ENCODE measurements at regions not wholly inside any gene's neighbourhood (a gene's known extent, or its start where the extent isn't known, plus 50 kb on each side); places are given as distances from the start of the nearest gene placed in this dataset.

DNA sequence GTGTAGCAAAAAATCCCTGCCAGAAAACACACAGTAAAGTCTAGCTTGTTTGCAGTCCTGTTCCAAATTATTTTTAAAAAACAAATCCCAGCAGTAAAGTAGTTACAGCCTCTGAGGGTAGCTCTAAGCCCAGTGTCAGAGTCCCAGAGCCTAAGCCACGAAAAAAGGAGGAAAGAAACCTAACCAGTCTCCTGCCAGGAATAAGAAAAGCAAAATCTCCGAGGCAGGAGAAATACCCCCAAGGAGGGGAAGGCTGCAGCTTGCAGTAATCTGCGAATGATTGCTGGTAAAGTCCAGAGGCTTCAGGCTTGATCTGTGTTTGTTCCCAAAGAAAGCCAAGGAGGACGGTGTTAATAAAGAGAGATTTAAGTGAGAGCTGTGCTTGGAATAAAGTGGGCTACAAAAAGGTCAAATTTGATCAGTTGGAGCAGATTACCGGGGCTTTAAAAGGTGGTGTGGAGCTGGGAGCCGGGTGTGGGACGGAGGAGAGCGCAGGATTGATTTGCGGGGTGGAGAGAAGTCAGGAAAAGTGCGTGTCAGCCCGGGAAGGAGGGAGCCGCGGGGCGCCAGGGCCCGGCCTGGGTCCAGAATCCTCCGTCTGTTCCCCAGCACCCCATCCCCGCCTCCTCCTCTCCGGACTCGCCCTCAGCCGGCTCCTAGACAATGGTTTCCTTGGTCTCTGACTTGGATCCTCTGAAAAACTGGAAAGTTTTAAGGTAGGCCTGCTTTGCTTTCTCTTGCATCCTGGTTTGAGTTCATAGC lies 219.4 kb upstream of the CELF2 start:
- Mint-ChIP-seq H3K4me1 (ENCODE audit: unreplicated experiment) (peaks cover 19% of the 10 kb centered on the region), H3K36me3 (ENCODE audit: low read depth, unreplicated experiment) (no peaks in the 10 kb centered on the region), H3K9me3 (ENCODE audit: unreplicated experiment) (no peaks in the 10 kb centered on the region), H3K27ac (ENCODE audit: unreplicated experiment) (no peak overlapping the region), H3K4me3 (ENCODE audit: unreplicated experiment) (peak overlapping the region; percentile 17), H3K27me3 (ENCODE audit: unreplicated experiment) (peaks cover 4% of the 10 kb centered on the region)
- peak; percentile 8 for DNase-seq (ENCODE audit: low spot score)
- TF ChIP-seq, protein P1, sequence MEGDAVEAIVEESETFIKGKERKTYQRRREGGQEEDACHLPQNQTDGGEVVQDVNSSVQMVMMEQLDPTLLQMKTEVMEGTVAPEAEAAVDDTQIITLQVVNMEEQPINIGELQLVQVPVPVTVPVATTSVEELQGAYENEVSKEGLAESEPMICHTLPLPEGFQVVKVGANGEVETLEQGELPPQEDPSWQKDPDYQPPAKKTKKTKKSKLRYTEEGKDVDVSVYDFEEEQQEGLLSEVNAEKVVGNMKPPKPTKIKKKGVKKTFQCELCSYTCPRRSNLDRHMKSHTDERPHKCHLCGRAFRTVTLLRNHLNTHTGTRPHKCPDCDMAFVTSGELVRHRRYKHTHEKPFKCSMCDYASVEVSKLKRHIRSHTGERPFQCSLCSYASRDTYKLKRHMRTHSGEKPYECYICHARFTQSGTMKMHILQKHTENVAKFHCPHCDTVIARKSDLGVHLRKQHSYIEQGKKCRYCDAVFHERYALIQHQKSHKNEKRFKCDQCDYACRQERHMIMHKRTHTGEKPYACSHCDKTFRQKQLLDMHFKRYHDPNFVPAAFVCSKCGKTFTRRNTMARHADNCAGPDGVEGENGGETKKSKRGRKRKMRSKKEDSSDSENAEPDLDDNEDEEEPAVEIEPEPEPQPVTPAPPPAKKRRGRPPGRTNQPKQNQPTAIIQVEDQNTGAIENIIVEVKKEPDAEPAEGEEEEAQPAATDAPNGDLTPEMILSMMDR (IDR thresholded peaks at IDR 0.05; ENCODE audit: unreplicated experiment), result no peak

DNA sequence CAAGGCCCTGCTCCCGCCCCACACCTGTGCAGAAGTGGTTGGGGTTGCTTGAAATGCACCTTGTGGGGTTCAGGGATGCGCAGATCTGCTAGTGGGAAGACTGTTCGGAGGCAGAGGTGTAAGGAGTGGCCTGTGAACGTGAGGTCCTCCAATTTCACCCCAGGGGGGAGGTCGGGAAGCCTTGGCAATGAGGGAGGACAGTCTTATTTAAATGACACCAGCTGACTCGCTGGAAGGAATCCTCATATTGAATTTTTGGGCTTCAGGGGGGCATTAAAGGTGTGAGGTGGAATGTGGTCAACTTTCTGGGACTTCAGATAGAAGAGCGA lies 218.8 kb upstream of the CELF2 start:
- Mint-ChIP-seq H3K4me3 (ENCODE audit: unreplicated experiment) (no peak overlapping the region), H3K27me3 (ENCODE audit: unreplicated experiment) (peaks cover 4% of the 10 kb centered on the region), H3K4me1 (ENCODE audit: unreplicated experiment) (peaks cover 19% of the 10 kb centered on the region), H3K27ac (ENCODE audit: unreplicated experiment) (no peak overlapping the region), H3K9me3 (ENCODE audit: unreplicated experiment) (no peaks in the 10 kb centered on the region), H3K36me3 (ENCODE audit: low read depth, unreplicated experiment) (no peaks in the 10 kb centered on the region)
- DNase-seq (ENCODE audit: low spot score), result no peak
- TF ChIP-seq, protein P1 (IDR thresholded peaks at IDR 0.05; ENCODE audit: unreplicated experiment), result no peak

DNA sequence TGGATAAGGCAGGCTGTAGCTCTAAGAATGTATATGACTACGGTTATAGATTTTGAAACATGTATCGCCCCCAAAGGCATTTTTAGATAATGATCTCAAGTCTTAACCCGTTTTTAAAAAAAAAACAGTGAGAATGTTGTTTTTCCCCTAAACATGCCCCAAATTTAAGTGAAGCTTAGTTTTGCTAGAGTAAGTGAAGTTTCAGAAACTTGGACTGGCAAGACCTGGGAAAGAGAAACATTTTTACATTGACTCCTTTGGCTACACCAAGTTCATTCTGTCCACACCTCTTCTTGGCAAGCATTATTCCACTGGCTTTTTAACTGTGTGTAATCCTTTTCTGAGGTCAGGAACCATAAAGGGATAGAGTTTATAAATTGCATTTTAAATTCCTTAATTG lies 216.7 kb upstream of the CELF2 start:
- no peak for DNase-seq (ENCODE audit: low spot score)
- no peak overlapping the region for H3K4me3 Mint-ChIP-seq (ENCODE audit: unreplicated experiment)
- peaks cover under 1% of the 10 kb centered on the region for H3K27me3 Mint-ChIP-seq (ENCODE audit: unreplicated experiment)
- TF ChIP-seq, protein P1 (IDR thresholded peaks at IDR 0.05; ENCODE audit: unreplicated experiment), result no peak
- H3K27ac Mint-ChIP-seq (ENCODE audit: unreplicated experiment), result no peak overlapping the region
- no peaks in the 10 kb centered on the region for H3K36me3 Mint-ChIP-seq (ENCODE audit: low read depth, unreplicated experiment)
- no peaks in the 10 kb centered on the region for H3K9me3 Mint-ChIP-seq (ENCODE audit: unreplicated experiment)
- H3K4me1 Mint-ChIP-seq (ENCODE audit: unreplicated experiment), result peaks cover 19% of the 10 kb centered on the region

DNA sequence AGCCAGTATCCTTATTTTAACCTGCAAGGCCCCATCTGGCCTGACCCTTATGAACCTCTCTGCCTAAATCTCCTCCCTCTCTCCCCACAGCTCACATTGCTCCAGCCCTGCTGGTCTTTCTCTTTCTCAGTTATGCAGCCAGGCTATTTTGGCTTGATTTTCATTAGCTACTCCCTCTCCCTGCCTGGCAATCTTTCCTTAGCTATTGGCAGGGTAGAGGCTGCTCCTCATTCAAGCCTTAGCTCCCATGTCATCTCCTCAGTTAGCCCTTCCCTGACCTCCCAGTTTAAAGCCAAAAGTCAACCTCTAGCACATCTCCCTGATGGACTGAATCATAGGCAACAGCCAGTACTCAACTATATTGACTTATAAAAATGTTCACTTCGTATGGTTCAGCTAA lies 214.4 kb upstream of the CELF2 start:
- TF ChIP-seq, protein P1 (IDR thresholded peaks at IDR 0.05; ENCODE audit: unreplicated experiment), result no peak
- no peaks in the 10 kb centered on the region for H3K27me3 Mint-ChIP-seq (ENCODE audit: unreplicated experiment)
- DNase-seq (ENCODE audit: low spot score), result no peak
- H3K4me1 Mint-ChIP-seq (ENCODE audit: unreplicated experiment), result peaks cover 6% of the 10 kb centered on the region
- no peaks in the 10 kb centered on the region for H3K9me3 Mint-ChIP-seq (ENCODE audit: unreplicated experiment)
- H3K36me3 Mint-ChIP-seq (ENCODE audit: low read depth, unreplicated experiment), result no peaks in the 10 kb centered on the region
- H3K27ac Mint-ChIP-seq (ENCODE audit: unreplicated experiment), result no peak overlapping the region
- no peak overlapping the region for H3K4me3 Mint-ChIP-seq (ENCODE audit: unreplicated experiment)

DNA sequence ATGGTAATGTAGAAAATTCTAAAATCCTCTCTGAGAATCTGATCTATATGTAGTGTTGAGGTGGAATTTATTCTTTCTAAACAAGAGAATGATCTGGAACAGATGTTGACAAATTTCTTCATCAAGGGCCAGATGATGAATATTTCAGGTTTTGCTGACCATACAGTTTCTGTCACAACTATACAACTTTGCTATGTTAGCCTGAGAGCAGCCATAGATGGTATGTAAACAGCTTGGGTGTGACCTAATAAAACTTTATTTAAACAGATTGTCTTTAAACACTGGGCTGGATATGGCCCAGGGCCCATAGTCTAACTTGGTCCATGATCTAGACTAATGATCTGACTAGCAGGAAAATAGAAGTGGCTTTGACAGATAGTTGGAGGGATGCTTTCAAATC lies 213.6 kb upstream of the CELF2 start:
- Mint-ChIP-seq H3K36me3 (ENCODE audit: low read depth, unreplicated experiment) (no peaks in the 10 kb centered on the region), H3K4me1 (ENCODE audit: unreplicated experiment) (no peaks in the 10 kb centered on the region), H3K9me3 (ENCODE audit: unreplicated experiment) (no peaks in the 10 kb centered on the region), H3K27me3 (ENCODE audit: unreplicated experiment) (no peaks in the 10 kb centered on the region), H3K4me3 (ENCODE audit: unreplicated experiment) (no peak overlapping the region), H3K27ac (ENCODE audit: unreplicated experiment) (no peak overlapping the region)
- TF ChIP-seq, protein P1 (IDR thresholded peaks at IDR 0.05; ENCODE audit: unreplicated experiment), result no peak
- no peak for DNase-seq (ENCODE audit: low spot score)
